ENCODE measurements at regions not wholly inside any gene's neighbourhood (a gene's known extent, or its start where the extent isn't known, plus 50 kb on each side); places are given as distances from the start of the nearest gene placed in this dataset.

DNA sequence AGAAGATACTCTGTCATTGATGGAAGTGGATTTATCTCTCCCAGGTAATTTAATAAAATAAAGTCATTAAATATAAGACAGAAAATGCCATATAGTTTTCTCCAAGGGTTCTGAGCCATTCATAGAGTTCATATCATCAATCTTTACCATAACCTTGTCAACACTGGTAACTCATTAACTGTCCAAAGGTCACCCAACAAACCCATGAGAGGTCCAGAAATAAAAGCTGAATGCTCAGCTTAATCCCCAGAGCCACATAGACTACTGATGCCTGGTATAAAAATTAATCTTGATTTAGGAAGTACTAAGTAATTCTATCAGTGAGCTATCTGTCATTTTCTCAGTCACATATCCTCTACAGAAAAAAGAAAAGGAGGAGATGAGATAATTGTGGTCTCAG is 903.0 kb upstream of the DDX18 start:
- CTCF ChIA-PET (ENCODE audit: partially characterized antibody) = no interaction called here
- Histone ChIP-seq H3K4me1 (replicated peaks in 1 of 4; ENCODE audit: control insufficient read depth in 3 of 4, insufficient read depth in 4 of 4, low read length in 3 of 4) (no peaks in the 10 kb centered on the region), H3K23me2 (ENCODE audit: low read depth, low read length) (no peaks in the 10 kb centered on the region), H3K56ac (replicated peaks; ENCODE audit: insufficient read length, low read depth, low read length) (no peak overlapping the region), H3K14ac (ENCODE audit: insufficient read length) (no peak overlapping the region), H4K8ac (ENCODE audit: extremely low read depth, insufficient read depth, low read length) (no peak overlapping the region), H2AFZ (ENCODE audit: low read length) (no peak overlapping the region), H2BK20ac (ENCODE audit: low read length) (no peak overlapping the region), H2BK5ac (ENCODE audit: low read depth, low read length) (no peak overlapping the region), H3K4me2 (ENCODE audit: insufficient read depth in 1 of 2, low read depth in 2 of 2, low read length in 2 of 2) (no peak overlapping the region), H3K27me3 (replicated peaks in 1 of 4; ENCODE audit: control insufficient read depth in 3 of 4, extremely low read depth in 1 of 4, insufficient read depth in 3 of 4, low read length in 3 of 4) (no peaks in the 10 kb centered on the region), H3K36me3 (ENCODE audit: control insufficient read depth in 2 of 4, insufficient read depth in 4 of 4, low read length in 3 of 4) (no peaks in the 10 kb centered on the region), H3K79me1 (ENCODE audit: low read depth, low read length) (no peaks in the 10 kb centered on the region), H3K9ac (replicated peaks in 1 of 4; ENCODE audit: extremely low read depth in 1 of 4, low read depth in 3 of 4, low read length in 3 of 4) (no peak overlapping the region), H3K23ac (ENCODE audit: insufficient read length) (no peak overlapping the region), H4K91ac (replicated peaks; ENCODE audit: insufficient read length, low read length) (no peak overlapping the region), H3K9me3 (ENCODE audit: insufficient read depth in 2 of 2, low read depth in 1 of 2, low read length in 1 of 2) (no peaks in the 10 kb centered on the region), H3K4ac (replicated peaks; ENCODE audit: insufficient read length, low read depth, low read length) (no peak overlapping the region), H2BK12ac (ENCODE audit: low read depth, low read length) (no peak overlapping the region), H3K79me2 (ENCODE audit: control insufficient read depth in 1 of 2, insufficient read depth in 2 of 2, low read length in 2 of 2) (no peaks in the 10 kb centered on the region), H4K20me1 (replicated peaks in 1 of 2; ENCODE audit: control insufficient read depth in 1 of 2, insufficient read depth in 2 of 2, low read length in 2 of 2) (no peaks in the 10 kb centered on the region), H3K18ac (ENCODE audit: extremely low read depth, low read length) (no peak overlapping the region), H3K27ac (ENCODE audit: low read depth, low read length) (no peak overlapping the region), H3K4me3 (ENCODE audit: extremely low read depth in 1 of 4, insufficient read depth in 2 of 4, low read depth in 3 of 4, low read length in 4 of 4) (no peak overlapping the region), H4K5ac (ENCODE audit: insufficient read length, low read depth, low read length) (no peak overlapping the region), H2AK5ac (ENCODE audit: low read depth, low read length) (no peak overlapping the region), H2BK15ac (ENCODE audit: low read length) (no peak overlapping the region), H2BK120ac (replicated peaks; ENCODE audit: low read depth, low read length) (no peak overlapping the region)
- DNase-seq (ENCODE audit: low read depth in 1 of 2, low spot score in 2 of 2) = no peak
- POLR2A ChIA-PET (ENCODE audit: partially characterized antibody) = no interaction called here
- FAIRE-seq = no peak
- TF ChIP-seq POU5F1 (IDR thresholded peaks at IDR 0.05; ENCODE audit: low read depth, low read length) (no peak), MAFK (IDR thresholded peaks at IDR 0.05; ENCODE audit: low read depth, low read length) (no peak), EP300 (IDR thresholded peaks at IDR 0.05; ENCODE audit: borderline replicate concordance in 1 of 2, low read depth in 2 of 2, low read length in 2 of 2) (no peak), SIRT6 (IDR thresholded peaks at IDR 0.05; ENCODE audit: low read length) (no peak), KDM1A (IDR thresholded peaks at IDR 0.05; ENCODE audit: borderline replicate concordance, low read length) (no peak), JUN (IDR thresholded peaks at IDR 0.05; ENCODE audit: low read depth, low read length) (no peak), KDM5A (IDR thresholded peaks at IDR 0.05; ENCODE audit: low read length) (no peak), SAP30 (IDR thresholded peaks at IDR 0.05; ENCODE audit: insufficient read depth, insufficient replicate concordance, low read length) (no peak), POLR2AphosphoS5 (IDR thresholded peaks at IDR 0.05; ENCODE audit: low read depth, low read length) (no peak), TAF1 (IDR thresholded peaks at IDR 0.05; ENCODE audit: low read depth, low read length) (no peak), RAD21 (IDR thresholded peaks at IDR 0.05 in 1 of 2, conservative IDR thresholded peaks at IDR 0.05 in 1 of 2; ENCODE audit: low read depth in 2 of 2, low read length in 2 of 2) (no peak), SIX5 (IDR thresholded peaks at IDR 0.05; ENCODE audit: low read depth, low read length) (no peak), ASH2L (IDR thresholded peaks at IDR 0.05; ENCODE audit: low read length) (no peak), TBP (IDR thresholded peaks at IDR 0.05; ENCODE audit: low read depth, low read length) (no peak), CHD1 (IDR thresholded peaks at IDR 0.05; ENCODE audit: low read depth, low read length) (no peak), CTBP2 (IDR thresholded peaks at IDR 0.05; ENCODE audit: borderline replicate concordance, insufficient read depth, insufficient read length, low read length) (no peak)
- TF ChIP-seq, protein P1, sequence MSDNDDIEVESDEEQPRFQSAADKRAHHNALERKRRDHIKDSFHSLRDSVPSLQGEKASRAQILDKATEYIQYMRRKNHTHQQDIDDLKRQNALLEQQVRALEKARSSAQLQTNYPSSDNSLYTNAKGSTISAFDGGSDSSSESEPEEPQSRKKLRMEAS (IDR thresholded peaks at IDR 0.05) = no peak
